HCT116 (cell line): ENCODE measurements at regions not wholly inside any gene's neighbourhood (a gene's known extent, or its start where the extent isn't known, plus 50 kb on each side); places are given as distances from the start of the nearest gene placed in this dataset.

ENCODE experiments used
- CEBPB ChIP-seq: IDR thresholded peaks from 2 replicates; pipeline ENCODE4 v1.6.1; 2012; ENCODE audit warnings: low read depth
- EZH2phosphoT487 ChIP-seq: fragments of 200-600 bp; IDR thresholded peaks from 2 replicates; pipeline ENCODE4 v1.6.1; 2018; ENCODE audit warnings: antibody characterized with exemption, borderline replicate concordance
- POLR2A ChIP-seq: IDR thresholded peaks from 2 replicates; pipeline ENCODE4 v1.7.0; 2011; ENCODE audit warnings: borderline replicate concordance; ENCODE audit not compliant: insufficient read depth, insufficient read length; ENCODE audit errors: extremely low read depth
- POLR2AphosphoS5 ChIP-seq: IDR thresholded peaks from 2 replicates; pipeline ENCODE4 v1.6.1; 2011; ENCODE audit warnings: mild to moderate bottlenecking, low read depth, low read length, moderate library complexity
- RAD21 ChIP-seq: IDR thresholded peaks from 2 replicates; pipeline ENCODE4 v1.6.1; 2012; ENCODE audit warnings: low read depth, mild to moderate bottlenecking
- YY1 ChIP-seq: IDR thresholded peaks from 2 replicates; pipeline ENCODE4 v1.6.1; 2011; ENCODE audit warnings: low read length, low read depth, moderate library complexity, mild to moderate bottlenecking; ENCODE audit not compliant: insufficient replicate concordance; ENCODE audit errors: extremely low read depth
- TF ChIP-seq, protein P1 (sequence below), 3 experiments: fragments of 200-600 bp in 1 of 3; sonication (generic) in 1 of 3; IDR thresholded peaks in 2 of 3; conservative IDR thresholded peaks in 1 of 3; 2 replicates each; pipeline ENCODE4 v1.5.1; 2012 to 2017; ENCODE audit warnings: low read depth in 2 of 3, low read length in 2 of 3, antibody characterized with exemption in 1 of 3, borderline replicate concordance in 1 of 3, control low read depth in 1 of 3, mild to moderate bottlenecking in 1 of 3, mixed read lengths in 1 of 3, mixed run types in 1 of 3, moderate library complexity in 1 of 3; ENCODE audit not compliant: insufficient read depth in 1 of 3

DNA sequence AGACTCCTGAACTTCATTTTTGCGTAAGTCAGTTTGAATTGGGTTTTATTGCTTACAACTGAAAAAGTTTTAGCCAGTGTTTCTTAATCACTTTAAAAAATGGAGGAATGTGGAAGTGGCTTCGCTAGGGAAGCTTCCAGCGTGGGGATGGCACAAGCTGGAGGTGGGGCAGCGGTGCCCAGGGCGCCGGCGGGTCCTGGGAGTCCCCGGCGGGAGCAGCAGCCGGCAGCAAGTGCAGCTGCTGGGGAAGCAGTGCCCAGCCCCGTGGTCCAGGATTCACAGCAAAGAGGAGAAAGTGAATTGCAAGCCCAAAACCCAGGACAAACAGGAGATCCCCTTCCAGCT is 301.8 kb upstream of the PROK2 start:
- TF ChIP-seq, protein P1, sequence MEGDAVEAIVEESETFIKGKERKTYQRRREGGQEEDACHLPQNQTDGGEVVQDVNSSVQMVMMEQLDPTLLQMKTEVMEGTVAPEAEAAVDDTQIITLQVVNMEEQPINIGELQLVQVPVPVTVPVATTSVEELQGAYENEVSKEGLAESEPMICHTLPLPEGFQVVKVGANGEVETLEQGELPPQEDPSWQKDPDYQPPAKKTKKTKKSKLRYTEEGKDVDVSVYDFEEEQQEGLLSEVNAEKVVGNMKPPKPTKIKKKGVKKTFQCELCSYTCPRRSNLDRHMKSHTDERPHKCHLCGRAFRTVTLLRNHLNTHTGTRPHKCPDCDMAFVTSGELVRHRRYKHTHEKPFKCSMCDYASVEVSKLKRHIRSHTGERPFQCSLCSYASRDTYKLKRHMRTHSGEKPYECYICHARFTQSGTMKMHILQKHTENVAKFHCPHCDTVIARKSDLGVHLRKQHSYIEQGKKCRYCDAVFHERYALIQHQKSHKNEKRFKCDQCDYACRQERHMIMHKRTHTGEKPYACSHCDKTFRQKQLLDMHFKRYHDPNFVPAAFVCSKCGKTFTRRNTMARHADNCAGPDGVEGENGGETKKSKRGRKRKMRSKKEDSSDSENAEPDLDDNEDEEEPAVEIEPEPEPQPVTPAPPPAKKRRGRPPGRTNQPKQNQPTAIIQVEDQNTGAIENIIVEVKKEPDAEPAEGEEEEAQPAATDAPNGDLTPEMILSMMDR (IDR thresholded peaks at IDR 0.05 in 2 of 3, conservative IDR thresholded peaks at IDR 0.05 in 1 of 3; ENCODE audit: borderline replicate concordance in 1 of 3, insufficient read depth in 1 of 3, low read depth in 2 of 3, low read length in 2 of 3) = no peak
- TF ChIP-seq POLR2A (no peak), EZH2phosphoT487 (no peak), CEBPB (no peak), YY1 (no peak), POLR2AphosphoS5 (no peak), RAD21 (no peak)
